HG03469 (cell line): ENCODE measurements at regions not wholly inside any gene's neighbourhood (a gene's known extent, or its start where the extent isn't known, plus 50 kb on each side); places are given as distances from the start of the nearest gene placed in this dataset.
"Not testable (repeated sequence)": the region's sequence is repeated elsewhere in the genome, so short reads cannot be mapped to it uniquely, and the experiment has no call there.

ENCODE experiments used
- ATAC-seq: cut with Tn5 transposase; IDR thresholded peaks from one replicate; pipeline ENCODE4 v1.9.1; 2021; ENCODE audit warnings: mild to moderate bottlenecking, moderate library complexity, moderate number of reproducible peaks; ENCODE audit not compliant: unreplicated experiment

GRCh38 chr6:19705606-19706005 lies 131.6 kb upstream of the ID4 start:
- no peak for ATAC-seq

GRCh38 chr6:19712012-19712688 lies 125.0 kb upstream of the ID4 start:
- ATAC-seq: no peak

- ATAC-seq: no peak
Observed at GRCh38 chr6:19712998-19713397, 124.2 kb upstream of the ID4 start.

- ATAC-seq: no peak
Observed at GRCh38 chr6:19713411-19713810, 123.8 kb upstream of the ID4 start.

- no peak for ATAC-seq
Observed at GRCh38 chr6:19713984-19714383, 123.2 kb upstream of the ID4 start.

GRCh38 chr6:19714434-19715166 lies 122.6 kb upstream of the ID4 start:
- ATAC-seq: no peak

GRCh38 chr6:19715167-19715551 lies 122.0 kb upstream of the ID4 start:
- ATAC-seq: no peak

GRCh38 chr6:19719691-19720128 lies 117.5 kb upstream of the ID4 start:
- ATAC-seq: no peak

- ATAC-seq: no peak
Observed at GRCh38 chr6:19721766-19722377, 115.3 kb upstream of the ID4 start.

- ATAC-seq: no peak
Observed at GRCh38 chr6:19722999-19723398, 114.2 kb upstream of the ID4 start.

- no peak for ATAC-seq
Observed at GRCh38 chr6:19723545-19723944, 113.6 kb upstream of the ID4 start.

- not testable (repeated sequence) for ATAC-seq
Observed at GRCh38 chr6:19725436-19725835, 111.7 kb upstream of the ID4 start.

- ATAC-seq: no peak
Observed at GRCh38 chr6:19731282-19731681, 105.9 kb upstream of the ID4 start.

- ATAC-seq: no peak
Observed at GRCh38 chr6:19734061-19734460, 103.1 kb upstream of the ID4 start.

GRCh38 chr6:19734519-19734918 lies 102.7 kb upstream of the ID4 start:
- ATAC-seq: no peak

GRCh38 chr6:19736066-19736465 lies 101.1 kb upstream of the ID4 start:
- ATAC-seq: no peak

- no peak for ATAC-seq
Observed at GRCh38 chr6:19738010-19738409, 99.2 kb upstream of the ID4 start.

GRCh38 chr6:19749722-19750121 lies 87.4 kb upstream of the ID4 start:
- no peak for ATAC-seq

- ATAC-seq: no peak
Observed at GRCh38 chr6:19752746-19753145, 84.4 kb upstream of the ID4 start.

GRCh38 chr6:19753826-19754225 lies 83.3 kb upstream of the ID4 start:
- no peak for ATAC-seq

GRCh38 chr6:19754686-19755085 lies 82.5 kb upstream of the ID4 start:
- ATAC-seq: no peak

GRCh38 chr6:19755181-19755580 lies 82.0 kb upstream of the ID4 start:
- ATAC-seq: no peak
